SIG-M5 (cell line): ENCODE measurements at regions not wholly inside any gene's neighbourhood (a gene's known extent, or its start where the extent isn't known, plus 50 kb on each side); places are given as distances from the start of the nearest gene placed in this dataset.
"Not testable (repeated sequence)": the region's sequence is repeated elsewhere in the genome, so short reads cannot be mapped to it uniquely, and the experiment has no call there.

Experiments used
- DNase-seq: peaks from one replicate; lab custom pipeline; 2025; lab: John Stamatoyannopoulos, UW

- not testable (repeated sequence) for DNase-seq
Observed at GRCh38 chr2:111366641-111367029, 245.9 kb downstream of the BCL2L11 start.

- DNase-seq = not testable (repeated sequence)
Observed at GRCh38 chr2:111367080-111367479, 246.4 kb downstream of the BCL2L11 start.

GRCh38 chr2:111367871-111368270 lies 247.2 kb downstream of the BCL2L11 start:
- not testable (repeated sequence) for DNase-seq

GRCh38 chr2:111368288-111368687 lies 247.6 kb downstream of the BCL2L11 start:
- DNase-seq = not testable (repeated sequence)

- not testable (repeated sequence) for DNase-seq
Observed at GRCh38 chr2:111373060-111373459, 252.3 kb downstream of the BCL2L11 start.

GRCh38 chr2:111373989-111374388 lies 253.3 kb downstream of the BCL2L11 start:
- DNase-seq = not testable (repeated sequence)

- not testable (repeated sequence) for DNase-seq
Observed at GRCh38 chr2:111374734-111375133, 254.0 kb downstream of the BCL2L11 start.

GRCh38 chr2:111375320-111375883 lies 254.7 kb downstream of the BCL2L11 start:
- not testable (repeated sequence) for DNase-seq

- DNase-seq = not testable (repeated sequence)
Observed at GRCh38 chr2:111376272-111376970, 255.7 kb downstream of the BCL2L11 start.

- not testable (repeated sequence) for DNase-seq
Observed at GRCh38 chr2:111376971-111377352, 256.2 kb downstream of the BCL2L11 start.

GRCh38 chr2:111377386-111377959 lies 256.8 kb downstream of the BCL2L11 start:
- DNase-seq = not testable (repeated sequence)

GRCh38 chr2:111378348-111378747 lies 257.6 kb downstream of the BCL2L11 start:
- DNase-seq = not testable (repeated sequence)

- not testable (repeated sequence) for DNase-seq
Observed at GRCh38 chr2:111380733-111381439, 260.2 kb downstream of the BCL2L11 start.

GRCh38 chr2:111381530-111382306 lies 261.0 kb downstream of the BCL2L11 start:
- not testable (repeated sequence) for DNase-seq

- DNase-seq = not testable (repeated sequence)
Observed at GRCh38 chr2:111382507-111382906, 261.8 kb downstream of the BCL2L11 start.

GRCh38 chr2:111383311-111383710 lies 262.6 kb downstream of the BCL2L11 start:
- DNase-seq = not testable (repeated sequence)

GRCh38 chr2:111385226-111385957 lies 264.7 kb downstream of the BCL2L11 start:
- not testable (repeated sequence) for DNase-seq

GRCh38 chr2:111390605-111391004 lies 269.9 kb downstream of the BCL2L11 start:
- DNase-seq = not testable (repeated sequence)

GRCh38 chr2:111395350-111396128 lies 274.8 kb downstream of the BCL2L11 start:
- DNase-seq = not testable (repeated sequence)

- not testable (repeated sequence) for DNase-seq
Observed at GRCh38 chr2:111400598-111401253, 280.0 kb downstream of the BCL2L11 start.
